B cell (primary cell): ENCODE measurements at regions not wholly inside any gene's neighbourhood (a gene's known extent, or its start where the extent isn't known, plus 50 kb on each side); places are given as distances from the start of the nearest gene placed in this dataset.

Experiments used
- EZH2 ChIP-seq: IDR thresholded peaks from 2 replicates; pipeline ENCODE4 v1.6.1; 2012; ENCODE audit warnings: borderline replicate concordance, low read depth, mild to moderate bottlenecking, moderate library complexity, low read length; ENCODE audit not compliant: insufficient read depth, poor library complexity, severe bottlenecking
- TF ChIP-seq, protein P1 (sequence below): fragments of 200-600 bp; IDR thresholded peaks from one replicate; pipeline ENCODE4 v1.8.0; 2022; ENCODE audit warnings: antibody characterized with exemption, mild to moderate bottlenecking

DNA sequence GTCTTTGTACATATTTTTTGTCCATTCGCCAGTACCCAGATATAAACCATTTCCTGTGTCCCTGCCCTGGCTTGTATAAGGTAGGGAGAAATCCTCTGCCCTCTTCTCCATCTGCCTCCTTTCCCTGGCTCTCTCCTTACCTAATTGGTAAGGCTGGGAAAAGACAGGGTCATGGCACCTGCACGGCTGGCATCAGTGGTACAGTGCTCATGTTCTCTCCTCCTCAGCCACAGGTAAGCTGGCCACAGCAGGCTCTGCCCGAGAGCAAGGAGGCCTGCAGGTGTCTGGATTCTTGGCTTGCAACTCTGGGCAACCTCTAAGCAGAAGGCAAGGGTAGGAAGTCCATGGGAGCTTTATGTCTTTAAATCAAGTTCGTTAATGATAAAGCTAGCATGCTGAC, 419.9 kb downstream of the BUD13 start:
- TF ChIP-seq EZH2: no peak
- TF ChIP-seq, protein P1, sequence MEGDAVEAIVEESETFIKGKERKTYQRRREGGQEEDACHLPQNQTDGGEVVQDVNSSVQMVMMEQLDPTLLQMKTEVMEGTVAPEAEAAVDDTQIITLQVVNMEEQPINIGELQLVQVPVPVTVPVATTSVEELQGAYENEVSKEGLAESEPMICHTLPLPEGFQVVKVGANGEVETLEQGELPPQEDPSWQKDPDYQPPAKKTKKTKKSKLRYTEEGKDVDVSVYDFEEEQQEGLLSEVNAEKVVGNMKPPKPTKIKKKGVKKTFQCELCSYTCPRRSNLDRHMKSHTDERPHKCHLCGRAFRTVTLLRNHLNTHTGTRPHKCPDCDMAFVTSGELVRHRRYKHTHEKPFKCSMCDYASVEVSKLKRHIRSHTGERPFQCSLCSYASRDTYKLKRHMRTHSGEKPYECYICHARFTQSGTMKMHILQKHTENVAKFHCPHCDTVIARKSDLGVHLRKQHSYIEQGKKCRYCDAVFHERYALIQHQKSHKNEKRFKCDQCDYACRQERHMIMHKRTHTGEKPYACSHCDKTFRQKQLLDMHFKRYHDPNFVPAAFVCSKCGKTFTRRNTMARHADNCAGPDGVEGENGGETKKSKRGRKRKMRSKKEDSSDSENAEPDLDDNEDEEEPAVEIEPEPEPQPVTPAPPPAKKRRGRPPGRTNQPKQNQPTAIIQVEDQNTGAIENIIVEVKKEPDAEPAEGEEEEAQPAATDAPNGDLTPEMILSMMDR: no peak
